ENCODE measurements at regions not wholly inside any gene's neighbourhood (a gene's known extent, or its start where the extent isn't known, plus 50 kb on each side); places are given as distances from the start of the nearest gene placed in this dataset.

DNA sequence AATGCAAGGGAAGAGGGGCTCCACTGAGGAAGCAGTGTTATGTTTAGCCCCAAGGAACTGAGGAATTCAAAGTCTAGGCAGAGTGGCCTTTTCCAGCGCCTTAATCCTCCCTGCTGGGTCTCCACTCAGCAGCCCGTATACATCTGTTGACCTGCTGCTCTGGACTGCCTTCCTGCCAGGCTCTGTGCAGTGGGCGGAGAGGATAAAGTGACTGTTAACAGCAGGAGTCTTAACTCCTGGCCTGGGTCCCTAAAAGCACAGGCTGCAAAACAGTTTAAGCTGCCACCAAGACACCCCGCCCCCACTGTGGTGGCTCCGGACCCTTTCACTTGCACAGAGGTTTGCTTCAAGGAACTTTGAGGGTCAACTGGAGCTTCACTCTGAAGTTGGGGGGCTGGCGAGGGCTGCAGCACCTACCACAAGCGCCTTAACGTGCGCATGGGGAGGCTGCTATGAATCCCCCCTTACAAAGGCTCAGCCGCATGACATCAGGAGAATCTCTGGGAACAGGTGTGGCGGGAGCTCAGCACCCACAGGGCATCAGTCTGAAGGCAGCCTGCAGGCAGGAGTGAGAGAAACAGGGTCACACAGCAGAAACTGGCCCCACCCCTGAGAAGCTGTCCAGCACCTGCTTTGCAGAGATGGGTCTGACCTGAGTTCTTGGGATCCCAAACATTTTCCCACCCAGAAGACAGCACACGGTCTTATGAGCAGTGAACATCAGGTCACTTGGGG, 358.2 kb upstream of the GATB start:
- H3K4me1 Mint-ChIP-seq, result peaks cover 34% of the 10 kb centered on the region in 2 donors
- H3K27me3 Mint-ChIP-seq (ENCODE audit: low read depth in 3 of 3), result peaks cover 3 to 13% (median 7%) of the 10 kb centered on the region in 3 donors
- H3K27ac Mint-ChIP-seq, result peak overlapping the region in 1 of 6 donors; percentile 17
- H3K4me3 Mint-ChIP-seq, result no peak overlapping the region
- no peak for DNase-seq
- H3K36me3 Mint-ChIP-seq, result no peaks in the 10 kb centered on the region
- H3K9me3 Mint-ChIP-seq, result peaks cover 0 to 5% (median under 1%) of the 10 kb centered on the region in 6 donors

GRCh38 chr4:152117933-152118507, 357.2 kb upstream of the GATB start:
- no peak for DNase-seq
- Mint-ChIP-seq H3K27me3 (ENCODE audit: low read depth in 3 of 3) (peaks cover 2 to 13% (median 7%) of the 10 kb centered on the region in 3 donors), H3K4me3 (no peak overlapping the region), H3K4me1 (peaks cover 43% of the 10 kb centered on the region in 2 donors), H3K27ac (peak overlapping the region in 3 of 6 donors; percentile 21 to 35 (median 21)), H3K9me3 (peaks cover 0 to 4% (median under 1%) of the 10 kb centered on the region in 6 donors), H3K36me3 (no peaks in the 10 kb centered on the region)

DNA sequence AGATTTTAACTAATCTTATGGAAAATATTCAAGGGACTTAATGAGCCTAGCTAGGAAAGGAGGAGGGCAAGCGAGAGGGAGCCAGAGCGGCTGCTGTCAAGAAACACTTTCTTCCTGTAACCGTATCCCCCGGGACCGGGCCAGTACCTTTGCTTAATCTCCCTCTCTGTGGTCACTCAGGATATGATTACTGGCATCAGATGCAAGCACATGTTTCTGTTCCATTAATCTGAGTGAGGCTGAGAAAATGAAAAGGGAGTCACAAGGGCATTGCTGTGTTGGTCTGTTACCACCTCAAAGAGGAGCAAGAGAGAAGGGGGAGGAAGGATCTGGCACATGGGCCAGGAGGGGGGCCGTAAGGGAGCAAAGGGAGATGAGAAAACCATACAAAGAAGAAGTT, 356.7 kb upstream of the GATB start:
- peak overlapping the region in 4 of 6 donors; percentile 83 to 97 (median 91) for H3K27ac Mint-ChIP-seq
- no peak overlapping the region for H3K4me3 Mint-ChIP-seq
- peaks cover 0 to 3% (median 0%) of the 10 kb centered on the region in 6 donors for H3K9me3 Mint-ChIP-seq
- peaks cover 1 to 11% (median 7%) of the 10 kb centered on the region in 3 donors for H3K27me3 Mint-ChIP-seq (ENCODE audit: low read depth in 3 of 3)
- peaks cover 48% of the 10 kb centered on the region in 2 donors for H3K4me1 Mint-ChIP-seq
- DNase-seq, result no peak
- H3K36me3 Mint-ChIP-seq, result no peaks in the 10 kb centered on the region

- H3K4me3 Mint-ChIP-seq, result peak overlapping the region; percentile 11 to 90 (median 85)
- DNase-seq, result no peak
- peaks cover 53% of the 10 kb centered on the region in 2 donors for H3K4me1 Mint-ChIP-seq
- H3K9me3 Mint-ChIP-seq, result peaks cover 0 to 3% (median 0%) of the 10 kb centered on the region in 6 donors
- peak overlapping the region; percentile 83 to 97 (median 92) for H3K27ac Mint-ChIP-seq
- no peaks in the 10 kb centered on the region for H3K36me3 Mint-ChIP-seq
- H3K27me3 Mint-ChIP-seq (ENCODE audit: low read depth in 3 of 3), result peaks cover 1 to 11% (median 7%) of the 10 kb centered on the region in 3 donors
Observed at GRCh38 chr4:152117054-152117453, 356.2 kb upstream of the GATB start.

GRCh38 chr4:152115794-152116193, 355.0 kb upstream of the GATB start:
- Mint-ChIP-seq H3K4me1 (peaks cover 56 to 58% of the 10 kb centered on the region in 2 donors), H3K27ac (peak overlapping the region; percentile 83 to 97 (median 92)), H3K4me3 (peak overlapping the region; percentile 79 to 90 (median 85)), H3K9me3 (peaks cover 0 to 3% (median 0%) of the 10 kb centered on the region in 6 donors), H3K36me3 (no peaks in the 10 kb centered on the region), H3K27me3 (ENCODE audit: low read depth in 3 of 3) (peaks cover 1 to 11% (median 7%) of the 10 kb centered on the region in 3 donors)
- DNase-seq, result peak; percentile 54 to 59 (median 56)

- DNase-seq, result no peak
Observed at GRCh38 chr4:152115118-152115517, 354.3 kb upstream of the GATB start.

DNA sequence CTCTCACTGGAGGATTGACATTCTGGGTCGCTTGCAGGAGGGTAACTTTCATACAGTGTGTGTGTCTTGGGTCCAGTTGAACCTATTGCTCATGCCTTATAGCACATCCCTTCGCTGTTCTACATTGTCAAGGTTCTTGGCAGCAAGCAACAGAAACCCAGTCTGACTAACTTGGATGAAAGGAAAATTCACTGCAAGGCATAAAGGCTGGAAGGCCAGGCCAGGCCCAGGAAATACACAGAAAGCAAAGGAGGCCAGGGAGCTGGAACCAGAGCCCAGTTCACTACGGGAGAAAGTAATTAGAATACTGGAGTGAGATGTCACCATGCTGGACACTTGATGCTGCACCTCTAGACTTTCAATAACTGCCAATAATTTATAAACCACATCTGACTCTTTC, 353.8 kb upstream of the GATB start:
- Mint-ChIP-seq H3K27ac (peak overlapping the region; percentile 83 to 97 (median 95)), H3K27me3 (ENCODE audit: low read depth in 3 of 3) (peaks cover 1 to 11% (median 3%) of the 10 kb centered on the region in 3 donors), H3K4me1 (peaks cover 56 to 60% of the 10 kb centered on the region in 2 donors), H3K4me3 (no peak overlapping the region), H3K9me3 (peaks cover 0 to 3% (median 0%) of the 10 kb centered on the region in 6 donors), H3K36me3 (no peaks in the 10 kb centered on the region)
- no peak for DNase-seq

More at GRCh38 chr4:152115118-152115517, 354.3 kb upstream of the GATB start:
- peaks cover 1 to 11% (median 3%) of the 10 kb centered on the region in 3 donors for H3K27me3 Mint-ChIP-seq (ENCODE audit: low read depth in 3 of 3)
- no peaks in the 10 kb centered on the region for H3K36me3 Mint-ChIP-seq
- H3K4me1 Mint-ChIP-seq, result peaks cover 56 to 58% of the 10 kb centered on the region in 2 donors
- H3K4me3 Mint-ChIP-seq, result peak overlapping the region in 4 of 5 donors; percentile 80 to 90 (median 85)
- H3K27ac Mint-ChIP-seq, result peak overlapping the region; percentile 83 to 97 (median 95)
- H3K9me3 Mint-ChIP-seq, result peaks cover 0 to 3% (median 0%) of the 10 kb centered on the region in 6 donors

DNA sequence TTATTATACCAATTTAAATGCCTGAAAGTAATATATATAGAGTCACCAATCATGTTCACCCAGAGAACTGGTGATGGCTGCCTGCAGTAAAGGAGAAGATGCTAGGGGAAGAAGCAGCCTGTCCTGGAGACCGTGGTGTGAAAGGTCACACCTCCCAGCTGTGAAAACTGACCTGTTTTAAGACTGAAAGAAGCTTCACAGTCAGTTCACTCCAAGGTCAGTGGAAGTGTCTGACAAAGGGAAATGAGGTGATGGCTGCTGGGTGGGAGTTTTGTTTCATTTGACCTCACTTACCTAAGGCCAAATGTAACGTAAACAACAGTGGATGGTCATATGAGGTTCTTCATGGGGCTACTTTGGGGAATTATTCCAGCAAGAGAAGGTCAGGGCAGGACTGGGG, 352.1 kb upstream of the GATB start:
- peaks cover 1 to 11% (median 3%) of the 10 kb centered on the region in 3 donors for H3K27me3 Mint-ChIP-seq (ENCODE audit: low read depth in 3 of 3)
- H3K4me1 Mint-ChIP-seq, result peaks cover 56 to 65% of the 10 kb centered on the region in 2 donors
- H3K27ac Mint-ChIP-seq, result peak overlapping the region; percentile 83 to 97 (median 96)
- H3K9me3 Mint-ChIP-seq, result peaks cover 0 to 3% (median 0%) of the 10 kb centered on the region in 6 donors
- H3K36me3 Mint-ChIP-seq, result no peaks in the 10 kb centered on the region
- H3K4me3 Mint-ChIP-seq, result peak overlapping the region; percentile 7 to 72 (median 44)
- peak; percentile 66 to 71 (median 66) for DNase-seq

- H3K4me1 Mint-ChIP-seq, result peaks cover 57 to 70% of the 10 kb centered on the region in 2 donors
- H3K4me3 Mint-ChIP-seq, result peak overlapping the region in 1 of 5 donors; percentile 23
- no peaks in the 10 kb centered on the region for H3K36me3 Mint-ChIP-seq
- H3K27ac Mint-ChIP-seq, result peak overlapping the region; percentile 36 to 97 (median 92)
- peaks cover 0 to 3% (median 0%) of the 10 kb centered on the region in 6 donors for H3K9me3 Mint-ChIP-seq
- no peak for DNase-seq
- peaks cover 1 to 11% (median 3%) of the 10 kb centered on the region in 3 donors for H3K27me3 Mint-ChIP-seq (ENCODE audit: low read depth in 3 of 3)
Observed at GRCh38 chr4:152112190-152112589, 351.4 kb upstream of the GATB start.

DNA sequence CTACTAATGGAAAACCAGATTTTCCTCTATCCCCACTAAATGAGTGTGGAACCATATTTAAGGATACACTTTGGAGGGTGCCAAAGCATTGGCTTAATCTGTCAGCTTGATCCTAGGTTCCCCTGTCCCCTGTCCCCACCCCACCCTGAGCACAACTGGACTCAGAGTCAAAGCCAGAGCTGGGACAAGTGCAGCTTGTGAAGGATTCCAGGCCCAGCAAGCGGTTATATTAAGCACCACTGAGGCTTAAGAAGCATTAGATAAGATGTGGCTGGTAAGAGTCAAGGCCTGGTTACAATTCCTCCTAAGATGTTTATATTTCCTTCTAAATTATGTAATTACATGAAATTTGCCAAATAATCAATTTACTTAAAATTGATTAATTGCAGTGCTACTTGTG, 350.0 kb upstream of the GATB start:
- Mint-ChIP-seq H3K36me3 (no peaks in the 10 kb centered on the region), H3K9me3 (no peaks in the 10 kb centered on the region), H3K4me1 (peaks cover 56 to 70% of the 10 kb centered on the region in 2 donors), H3K27me3 (ENCODE audit: low read depth in 3 of 3) (peaks cover 0 to 3% (median 0%) of the 10 kb centered on the region in 3 donors), H3K4me3 (no peak overlapping the region), H3K27ac (no peak overlapping the region)
- DNase-seq, result no peak

DNA sequence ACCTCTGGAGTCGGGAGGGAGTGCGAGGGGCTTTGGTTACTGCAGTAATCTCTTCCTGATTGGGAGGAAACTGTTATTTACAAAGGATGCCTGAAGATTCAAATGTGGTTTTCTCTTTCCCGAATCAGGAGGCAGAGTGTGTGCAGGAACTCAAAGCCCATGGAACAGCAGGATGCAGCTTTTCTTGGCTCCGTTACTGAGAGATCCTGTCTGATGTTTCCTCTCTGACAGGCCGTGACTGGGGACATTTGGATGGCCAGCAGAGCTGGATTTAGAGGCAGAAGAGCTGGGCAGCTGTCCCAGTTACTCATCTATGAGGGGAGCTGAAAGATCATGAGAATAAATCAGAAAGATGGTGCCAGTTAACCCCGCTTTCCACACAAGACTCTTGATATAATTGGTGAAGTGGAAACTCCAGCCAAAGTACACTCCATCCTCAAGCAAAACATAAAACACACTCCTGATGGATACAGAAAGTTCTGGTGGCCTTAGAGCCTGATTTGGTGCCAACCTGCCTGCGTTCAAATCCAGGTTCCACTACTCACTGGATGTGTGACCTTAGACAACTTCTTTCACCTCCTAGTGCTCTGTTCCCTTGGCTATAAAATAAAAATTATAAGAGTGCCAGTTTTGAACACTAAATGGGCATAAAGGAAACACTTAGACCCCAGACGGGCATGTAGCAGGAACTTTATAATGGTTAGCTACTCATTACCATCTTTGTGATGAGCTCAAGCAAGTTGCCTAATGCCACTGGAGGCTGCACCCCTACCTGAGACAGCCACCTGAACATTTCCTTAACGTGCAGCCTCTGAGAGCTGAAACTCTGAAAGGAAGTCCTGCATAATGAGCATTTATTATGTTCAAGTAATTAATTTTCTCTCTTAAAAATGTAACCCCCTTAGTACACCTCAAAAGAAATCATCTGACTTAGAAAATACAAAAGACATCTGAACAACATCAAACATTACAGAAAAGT, 349.0 kb upstream of the GATB start:
- H3K27ac Mint-ChIP-seq, result peak overlapping the region in 1 of 6 donors; percentile 23
- peaks cover 0 to 2% (median 0%) of the 10 kb centered on the region in 3 donors for H3K27me3 Mint-ChIP-seq (ENCODE audit: low read depth in 3 of 3)
- no peaks in the 10 kb centered on the region for H3K36me3 Mint-ChIP-seq
- no peak overlapping the region for H3K4me3 Mint-ChIP-seq
- no peaks in the 10 kb centered on the region for H3K9me3 Mint-ChIP-seq
- no peak for DNase-seq
- peaks cover 56 to 70% of the 10 kb centered on the region in 2 donors for H3K4me1 Mint-ChIP-seq

DNA sequence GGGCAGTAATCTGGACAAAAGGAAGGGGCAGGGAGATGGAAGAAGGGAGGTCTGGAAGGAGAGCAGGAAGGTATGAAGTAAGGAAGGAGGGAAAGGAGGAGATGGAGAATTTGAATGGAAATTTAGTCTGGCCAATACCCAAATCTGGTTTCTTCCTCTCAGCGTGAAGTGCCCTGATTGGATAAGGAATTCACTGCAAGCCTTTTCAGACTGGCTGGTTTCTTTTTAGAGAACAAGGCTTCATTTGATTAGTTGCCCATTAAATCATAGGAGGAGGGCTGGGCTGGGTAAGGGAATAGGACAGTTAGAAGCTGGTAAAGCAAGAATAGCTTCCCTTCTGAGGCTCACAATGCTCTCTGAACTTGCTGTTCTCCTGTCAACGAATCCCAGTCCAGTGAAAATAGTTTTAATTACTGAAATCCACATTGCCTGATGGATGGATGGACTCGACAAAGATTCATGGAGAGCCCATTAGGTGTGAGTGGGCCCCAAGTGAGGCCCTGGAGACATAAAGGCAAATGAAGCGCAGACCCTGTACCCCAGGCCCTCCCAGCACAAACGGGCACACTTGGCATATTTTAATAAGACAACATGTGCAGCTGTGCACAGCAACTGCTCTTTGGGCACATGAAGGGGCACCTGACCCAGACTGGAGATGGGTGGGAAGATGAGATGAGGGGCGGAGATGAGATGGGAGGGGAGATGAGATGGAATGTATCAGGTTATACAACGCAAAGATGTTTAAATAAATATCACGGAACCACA, 347.1 kb upstream of the GATB start:
- Mint-ChIP-seq H3K9me3 (no peaks in the 10 kb centered on the region), H3K36me3 (no peaks in the 10 kb centered on the region), H3K4me3 (no peak overlapping the region), H3K27ac (peak overlapping the region in 3 of 6 donors; percentile 33 to 79 (median 35)), H3K4me1 (peaks cover 55 to 70% of the 10 kb centered on the region in 2 donors), H3K27me3 (ENCODE audit: low read depth in 3 of 3) (peaks cover 0 to 2% (median 0%) of the 10 kb centered on the region in 3 donors)
- DNase-seq, result no peak

Data from immature natural killer cell (primary cell).